GM21737 (cell line): ENCODE measurements at regions not wholly inside any gene's neighbourhood (a gene's known extent, or its start where the extent isn't known, plus 50 kb on each side); places are given as distances from the start of the nearest gene placed in this dataset.

Experiments
- ATAC-seq: cut with Tn5 transposase; IDR thresholded peaks from one replicate; pipeline ENCODE4 v1.9.1; 2021; ENCODE audit warnings: mild to moderate bottlenecking, moderate library complexity; ENCODE audit not compliant: unreplicated experiment

GRCh38 chr10:131841131-131841660 is 59.6 kb upstream of the PPP2R2D start:
- ATAC-seq: no peak

- ATAC-seq: no peak
These were observed 59.1 kb upstream of the PPP2R2D start for GRCh38 chr10:131841661-131842139.

GRCh38 chr10:131842351-131843088 is 58.3 kb upstream of the PPP2R2D start:
- no peak for ATAC-seq

GRCh38 chr10:131843089-131843595 is 57.7 kb upstream of the PPP2R2D start:
- no peak for ATAC-seq

DNA sequence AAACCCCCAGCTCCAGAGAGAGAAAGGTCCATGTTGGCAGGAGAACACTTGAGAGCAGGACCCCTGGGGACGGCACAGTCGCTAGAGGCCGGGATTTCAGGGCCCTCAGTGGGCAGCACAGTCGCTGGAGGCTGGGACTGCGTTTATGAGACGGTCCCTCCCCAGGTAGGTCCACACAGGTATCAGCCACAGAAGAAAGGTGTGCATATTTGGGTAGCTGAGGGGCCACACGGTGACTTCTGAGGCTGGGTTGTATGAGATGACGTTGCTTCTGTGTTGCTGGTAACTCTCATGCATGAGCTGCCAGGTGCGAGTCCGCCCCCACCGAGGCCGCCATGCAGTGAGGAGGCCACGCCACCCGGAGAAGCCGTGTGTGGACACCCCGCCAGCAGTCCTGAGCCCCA is 56.9 kb upstream of the PPP2R2D start:
- ATAC-seq: no peak

DNA sequence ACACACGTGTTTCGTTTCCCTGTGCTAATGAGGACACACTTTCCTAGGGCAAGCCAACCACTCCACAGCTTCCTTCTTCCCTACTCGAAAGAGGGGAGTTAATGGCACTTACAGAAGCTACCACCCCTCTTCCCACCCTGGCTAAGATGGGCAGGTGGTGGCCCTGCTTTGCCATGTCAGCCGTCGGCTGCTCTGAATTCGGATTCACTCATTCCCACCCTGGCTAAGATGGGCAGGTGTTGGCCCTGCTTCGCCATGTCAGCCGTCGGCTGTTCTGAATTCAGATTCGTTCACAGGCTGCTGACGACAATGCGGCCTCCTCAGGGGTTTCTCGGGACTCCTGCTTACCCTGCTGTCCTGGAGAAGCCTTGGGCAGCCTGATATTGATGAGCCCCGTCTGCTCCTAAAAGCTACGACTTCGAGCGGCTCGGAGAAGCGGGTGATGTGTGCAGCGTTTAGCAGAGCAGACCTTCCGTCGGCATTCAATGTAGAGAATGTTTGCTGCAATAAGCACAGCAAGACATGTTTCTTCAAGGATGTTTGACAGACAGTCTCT is 56.2 kb upstream of the PPP2R2D start:
- no peak for ATAC-seq

DNA sequence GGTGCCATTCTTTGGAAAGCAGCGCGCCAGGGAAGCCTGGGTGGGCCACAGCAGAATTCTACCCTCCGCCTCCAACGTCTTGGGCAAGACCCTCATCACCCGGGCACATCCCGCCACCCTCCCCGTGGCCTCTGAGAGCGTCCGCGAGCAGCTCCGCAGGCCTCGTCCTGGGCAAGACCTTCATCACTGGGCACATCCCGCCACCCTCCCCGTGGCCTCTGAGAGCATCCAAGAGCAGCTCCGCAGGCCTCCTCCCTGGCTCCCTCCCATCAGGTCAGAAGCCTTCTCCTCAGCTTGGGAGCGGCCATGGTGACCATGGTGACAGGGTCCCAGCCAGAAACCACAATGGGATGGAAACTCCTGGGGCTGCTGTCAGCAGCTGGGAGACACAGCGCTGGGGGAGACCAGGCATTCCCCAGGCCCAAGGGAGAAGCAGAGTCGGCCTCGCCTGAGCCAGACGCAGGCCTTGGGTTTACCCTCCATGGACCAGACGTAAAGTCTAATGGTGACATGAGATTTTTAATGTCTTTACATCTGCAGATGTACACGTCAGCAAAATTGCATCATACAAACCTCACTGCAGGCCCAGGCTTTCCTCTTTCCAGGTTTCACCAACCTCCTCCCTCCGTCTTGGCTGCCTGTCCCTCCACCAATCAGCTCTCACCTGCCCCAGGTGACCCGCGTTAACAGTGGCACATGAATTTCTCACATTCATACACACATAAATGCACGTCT is 55.1 kb upstream of the PPP2R2D start:
- no peak for ATAC-seq

DNA sequence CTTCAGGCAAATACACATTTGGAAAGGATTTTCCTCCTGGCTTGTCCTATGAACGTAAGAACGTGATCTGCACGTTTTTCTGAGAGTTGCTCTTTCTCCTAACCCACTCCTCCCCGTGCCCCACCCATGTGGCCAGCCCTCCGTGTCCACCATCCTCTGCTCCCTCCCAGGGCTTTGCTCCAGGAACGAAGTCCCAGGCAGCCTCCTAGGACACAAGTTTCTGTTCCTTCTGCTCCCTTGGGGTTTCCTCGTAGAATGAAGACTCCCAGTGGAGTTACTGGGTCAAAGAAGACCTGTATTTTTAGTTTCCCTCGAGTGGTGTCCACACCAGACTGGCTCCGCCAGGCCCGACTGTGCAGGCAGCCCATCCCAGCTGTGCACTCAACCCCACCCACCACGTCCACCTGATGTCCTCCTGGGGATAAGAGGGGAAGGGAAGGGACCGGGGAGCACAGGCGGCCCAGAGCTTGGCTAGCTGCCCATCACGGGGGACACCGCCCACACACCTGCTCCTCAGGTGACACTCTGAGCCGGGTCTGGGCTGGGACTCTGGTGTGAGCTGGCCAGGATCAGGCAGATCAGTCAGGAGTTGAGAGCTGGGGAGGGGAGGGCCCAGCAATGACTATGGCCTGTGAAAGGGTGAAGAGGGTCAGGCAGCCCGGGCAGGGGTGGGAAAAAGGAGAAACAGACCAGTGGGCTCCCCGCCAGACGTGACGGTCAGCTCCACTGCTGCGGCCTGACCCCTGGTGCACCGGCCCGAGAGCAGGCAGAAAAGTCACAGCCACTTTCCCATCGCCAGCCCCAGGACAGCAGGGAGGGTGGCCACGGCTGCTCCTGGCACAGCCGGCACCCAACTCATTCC is 54.3 kb upstream of the PPP2R2D start:
- ATAC-seq: no peak

GRCh38 chr10:131847241-131847783 is 53.5 kb upstream of the PPP2R2D start:
- no peak for ATAC-seq

DNA sequence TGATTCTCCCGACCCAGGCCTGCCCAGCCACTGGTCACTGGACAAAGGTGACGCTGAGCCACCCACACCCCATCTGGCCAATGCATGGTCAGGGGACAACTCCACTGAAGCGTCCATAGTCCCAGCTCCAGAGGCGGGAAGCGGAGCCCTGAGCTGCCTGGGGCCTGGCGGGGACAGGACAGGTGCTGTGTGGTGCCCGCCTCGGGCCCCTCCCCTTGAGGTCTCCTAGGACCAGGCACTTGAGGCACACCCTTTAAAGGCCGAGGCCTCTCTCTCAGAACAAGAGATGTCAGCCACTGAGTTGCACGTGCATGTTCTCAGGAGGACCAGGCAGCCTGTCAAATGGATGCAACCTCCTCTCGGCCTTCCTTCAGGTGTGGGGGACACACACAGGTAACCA is 52.5 kb upstream of the PPP2R2D start:
- ATAC-seq: no peak

DNA sequence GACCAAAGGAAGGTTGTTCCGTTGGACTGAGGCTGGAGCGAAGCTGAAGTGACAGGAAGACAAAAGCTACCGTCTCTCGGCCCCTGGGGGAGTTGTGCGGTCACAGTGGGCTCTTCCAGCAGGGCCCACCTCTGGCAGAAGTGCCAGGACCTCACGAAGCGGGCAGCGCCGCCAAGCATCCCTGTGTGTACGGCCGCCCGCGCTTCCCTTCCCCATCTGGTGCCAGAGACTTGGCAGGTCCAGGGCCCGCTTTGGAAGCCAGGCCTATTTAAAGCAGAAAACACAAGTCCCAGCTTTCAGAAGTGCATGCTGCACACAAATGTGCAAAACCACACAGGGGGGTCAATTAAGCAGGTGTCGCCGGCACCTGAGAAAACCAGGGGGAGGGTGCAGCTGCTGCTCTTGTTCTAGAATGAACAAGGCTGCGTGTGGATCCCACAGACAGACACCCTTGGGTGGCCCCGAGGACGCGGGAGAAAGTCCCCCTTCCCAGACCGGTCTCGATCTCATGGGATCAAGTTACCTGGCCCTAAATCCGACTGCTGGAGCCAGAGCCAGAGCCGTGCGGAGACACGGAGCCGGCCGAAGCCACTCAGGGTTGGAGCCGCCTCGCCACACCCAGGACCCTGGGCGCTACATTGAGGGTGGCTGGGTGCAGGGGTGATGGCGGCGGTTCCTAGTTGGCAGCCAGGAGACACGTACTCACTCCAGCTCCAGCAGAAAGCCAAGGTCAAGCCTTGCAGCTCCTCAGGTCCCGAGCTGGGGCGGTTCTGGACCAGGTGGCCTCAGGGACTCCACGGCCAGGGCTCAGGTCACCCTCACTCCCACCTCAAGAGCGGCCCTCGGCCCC is 51.8 kb upstream of the PPP2R2D start:
- ATAC-seq: no peak

DNA sequence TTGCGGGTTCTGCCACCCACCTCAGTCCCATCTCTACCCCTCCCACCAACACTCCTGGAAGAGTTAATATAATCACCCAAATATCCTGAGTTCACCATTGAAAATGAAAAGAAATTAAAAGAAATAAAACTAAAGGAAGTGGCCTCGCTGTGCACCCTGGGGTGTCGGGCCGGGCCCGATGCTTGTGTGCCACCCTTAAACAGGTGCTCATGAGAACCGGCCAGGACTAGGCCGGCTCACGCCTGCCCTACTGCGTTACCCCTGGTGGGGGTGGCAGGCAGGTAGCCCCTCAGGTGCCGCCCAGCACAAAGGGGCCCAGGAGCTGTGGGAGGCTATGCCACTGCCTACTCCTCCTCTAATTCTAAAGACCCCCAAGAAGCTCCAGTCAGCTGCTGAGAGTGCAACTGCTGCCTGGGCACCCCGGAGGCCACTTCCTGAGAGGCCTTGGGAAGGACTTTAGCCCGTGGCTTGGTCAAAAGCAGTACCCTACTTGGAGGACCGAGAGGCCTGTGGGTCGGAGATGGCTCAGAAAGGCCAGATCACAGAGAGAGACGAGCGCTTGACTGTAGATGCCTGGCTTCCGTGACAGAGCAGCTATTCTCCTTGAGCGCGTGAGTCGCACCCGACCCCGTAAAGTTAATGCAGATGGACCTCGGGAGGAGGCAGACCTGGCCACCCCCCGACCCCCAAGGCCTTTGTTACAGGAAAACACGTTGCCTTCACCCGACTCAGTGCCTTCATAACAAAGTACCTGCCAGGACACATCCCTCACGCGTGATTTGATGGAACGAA is 51.0 kb upstream of the PPP2R2D start:
- no peak for ATAC-seq

DNA sequence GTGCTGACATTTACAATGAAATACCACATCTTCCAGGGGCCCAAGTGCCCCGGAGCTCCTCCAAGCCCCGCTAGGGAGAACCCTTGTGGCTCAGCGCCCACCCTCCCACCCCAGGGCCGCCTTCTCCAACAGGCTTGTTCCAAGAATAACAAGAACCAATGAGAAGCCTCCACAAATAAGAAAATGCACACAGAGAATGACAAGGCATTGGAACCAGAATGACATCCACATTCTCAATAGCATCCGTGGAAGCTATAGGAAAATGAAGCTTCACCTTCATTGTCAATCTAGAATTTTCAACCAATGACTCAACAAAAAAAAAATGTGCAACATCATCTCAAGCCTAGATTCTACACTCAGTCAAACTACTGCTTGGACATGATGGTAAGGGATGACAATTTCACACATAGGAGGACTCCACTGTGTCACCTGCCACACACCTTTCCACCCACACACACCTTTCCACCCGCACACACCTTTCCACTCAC is 50.4 kb upstream of the PPP2R2D start:
- ATAC-seq: no peak
